ENCODE measurements at regions not wholly inside any gene's neighbourhood (a gene's known extent, or its start where the extent isn't known, plus 50 kb on each side); places are given as distances from the start of the nearest gene placed in this dataset.

- TF ChIP-seq, protein P1, sequence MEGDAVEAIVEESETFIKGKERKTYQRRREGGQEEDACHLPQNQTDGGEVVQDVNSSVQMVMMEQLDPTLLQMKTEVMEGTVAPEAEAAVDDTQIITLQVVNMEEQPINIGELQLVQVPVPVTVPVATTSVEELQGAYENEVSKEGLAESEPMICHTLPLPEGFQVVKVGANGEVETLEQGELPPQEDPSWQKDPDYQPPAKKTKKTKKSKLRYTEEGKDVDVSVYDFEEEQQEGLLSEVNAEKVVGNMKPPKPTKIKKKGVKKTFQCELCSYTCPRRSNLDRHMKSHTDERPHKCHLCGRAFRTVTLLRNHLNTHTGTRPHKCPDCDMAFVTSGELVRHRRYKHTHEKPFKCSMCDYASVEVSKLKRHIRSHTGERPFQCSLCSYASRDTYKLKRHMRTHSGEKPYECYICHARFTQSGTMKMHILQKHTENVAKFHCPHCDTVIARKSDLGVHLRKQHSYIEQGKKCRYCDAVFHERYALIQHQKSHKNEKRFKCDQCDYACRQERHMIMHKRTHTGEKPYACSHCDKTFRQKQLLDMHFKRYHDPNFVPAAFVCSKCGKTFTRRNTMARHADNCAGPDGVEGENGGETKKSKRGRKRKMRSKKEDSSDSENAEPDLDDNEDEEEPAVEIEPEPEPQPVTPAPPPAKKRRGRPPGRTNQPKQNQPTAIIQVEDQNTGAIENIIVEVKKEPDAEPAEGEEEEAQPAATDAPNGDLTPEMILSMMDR (IDR thresholded peaks at IDR 0.05): no peak
- TF ChIP-seq POLR2A (IDR thresholded peaks at IDR 0.05): no peak
These were observed 316.2 kb downstream of the CWC27 start for GRCh38 chr5:65084795-65085515.
